SK-N-SH treated with all-trans-retinoic acid at 6 μM for 48 hours (cell line): ENCODE measurements at regions not wholly inside any gene's neighbourhood (a gene's known extent, or its start where the extent isn't known, plus 50 kb on each side); places are given as distances from the start of the nearest gene placed in this dataset.

ENCODE experiments used
- ATAC-seq: fragments of 200-7000 bp; cut with Tn5 transposase; 3 replicates; pipeline ENCODE4 v1.9.1; 2020; ENCODE audit warnings: mild to moderate bottlenecking, moderate library complexity
- ARNTL ChIP-seq: fragments of 450-650 bp; formaldehyde crosslinking; IDR thresholded peaks from 2 replicates; pipeline ENCODE4 v1.5.0; 2020; ENCODE audit warnings: low read depth, mild to moderate bottlenecking, moderate library complexity, borderline replicate concordance
- BACH2 ChIP-seq: fragments of 250-450 bp; sonication (Bioruptor Pico); IDR thresholded peaks from 2 replicates; pipeline ENCODE4 v1.9.0; 2021; ENCODE audit warnings: mild to moderate bottlenecking, borderline replicate concordance
- CREB5 ChIP-seq: fragments of 250-450 bp; sonication (Bioruptor Pico); IDR thresholded peaks from 2 replicates; pipeline ENCODE4 v1.5.1; 2020; ENCODE audit warnings: low read depth, mild to moderate bottlenecking, moderate library complexity
- CSDC2 ChIP-seq: fragments of 250-450 bp; sonication (Bioruptor Pico); IDR thresholded peaks from 2 replicates; pipeline ENCODE4 v1.5.0; 2020; ENCODE audit warnings: mild to moderate bottlenecking, moderate library complexity
- CSRNP3 ChIP-seq: fragments of 250-450 bp; sonication (Bioruptor Pico); IDR thresholded peaks from 2 replicates; pipeline ENCODE4 v1.5.1; 2021; ENCODE audit warnings: mild to moderate bottlenecking, moderate library complexity
- ESRRG ChIP-seq: fragments of 250-450 bp; sonication (Bioruptor Pico); IDR thresholded peaks from 2 replicates; pipeline ENCODE4 v1.6.1; 2021; ENCODE audit warnings: mild to moderate bottlenecking
- GLIS3 ChIP-seq: fragments of 250-450 bp; sonication (Bioruptor Pico); IDR thresholded peaks from 2 replicates; pipeline ENCODE4 v1.5.0; 2020; ENCODE audit warnings: mild to moderate bottlenecking, moderate library complexity
- ISL1 ChIP-seq: fragments of 250-450 bp; sonication (Bioruptor Pico); IDR thresholded peaks from 2 replicates; pipeline ENCODE4 v2.1.2; 2022; ENCODE audit warnings: mild to moderate bottlenecking, moderate library complexity
- PATZ1 ChIP-seq: fragments of 250-450 bp; sonication (Bioruptor Pico); IDR thresholded peaks from 2 replicates; pipeline ENCODE4 v1.8.0; 2020; ENCODE audit warnings: mild to moderate bottlenecking, moderate library complexity, borderline replicate concordance
- POU6F1 ChIP-seq: fragments of 250-450 bp; sonication (Bioruptor Pico); IDR thresholded peaks from 2 replicates; pipeline ENCODE4 v1.8.0; 2021; ENCODE audit warnings: low read depth, mild to moderate bottlenecking, moderate library complexity, borderline replicate concordance
- PPARA ChIP-seq: fragments of 250-450 bp; sonication (Bioruptor Pico); IDR thresholded peaks from 2 replicates; pipeline ENCODE4 v1.5.0; 2020; ENCODE audit warnings: mild to moderate bottlenecking, borderline replicate concordance
- RARB ChIP-seq: fragments of 250-450 bp; sonication (Bioruptor Pico); IDR thresholded peaks from 2 replicates; pipeline ENCODE4 v1.8.0; 2021; ENCODE audit warnings: mild to moderate bottlenecking, moderate library complexity
- SNAI2 ChIP-seq: fragments of 250-450 bp; sonication (Bioruptor Pico); IDR thresholded peaks from 2 replicates; pipeline ENCODE4 v1.5.0; 2020; ENCODE audit warnings: mild to moderate bottlenecking, moderate library complexity
- TCF4 ChIP-seq: fragments of 250-450 bp; sonication (Bioruptor Pico); IDR thresholded peaks from 2 replicates; pipeline ENCODE4 v1.8.0; 2021; ENCODE audit warnings: mild to moderate bottlenecking, moderate library complexity, borderline replicate concordance
- TOX ChIP-seq: fragments of 250-450 bp; sonication (Bioruptor Pico); IDR thresholded peaks from 2 replicates; pipeline ENCODE4 v1.8.0; 2021; ENCODE audit warnings: mild to moderate bottlenecking, moderate library complexity, borderline replicate concordance
- ZC3H10 ChIP-seq: fragments of 250-450 bp; sonication (Bioruptor Pico); IDR thresholded peaks from 2 replicates; pipeline ENCODE4 v1.5.1; 2021; ENCODE audit warnings: mild to moderate bottlenecking, moderate library complexity
- ZFP3 ChIP-seq: fragments of 250-450 bp; sonication (Bioruptor Pico); IDR thresholded peaks from 2 replicates; pipeline ENCODE4 v1.5.0; 2020; ENCODE audit warnings: mild to moderate bottlenecking, moderate library complexity
- ZFP30 ChIP-seq: fragments of 450-650 bp; formaldehyde crosslinking; IDR thresholded peaks from 2 replicates; pipeline ENCODE4 v1.5.0; 2022; ENCODE audit warnings: mild to moderate bottlenecking, moderate library complexity
- ZNF565 ChIP-seq: fragments of 450-650 bp; formaldehyde crosslinking; conservative IDR thresholded peaks from 2 replicates; pipeline ENCODE4 v1.5.0; 2020; ENCODE audit warnings: low read depth, mild to moderate bottlenecking, moderate library complexity
- ZNF8 ChIP-seq: fragments of 450-650 bp; formaldehyde crosslinking; IDR thresholded peaks from 2 replicates; pipeline ENCODE4 v1.5.0; 2020; ENCODE audit warnings: mild to moderate bottlenecking, moderate library complexity

GRCh38 chr5:127228540-127229184 lies 61.9 kb upstream of the MEGF10 start:
- TF ChIP-seq CREB5 (no peak), CSDC2 (CRISPR knock-in tag) (no peak), RARB (CRISPR knock-in tag) (no peak), ZFP30 (CRISPR knock-in tag) (no peak), ZFP3 (no peak), ZC3H10 (CRISPR knock-in tag) (no peak), SNAI2 (no peak), TOX (CRISPR knock-in tag) (no peak), GLIS3 (CRISPR knock-in tag) (no peak), ESRRG (CRISPR knock-in tag) (no peak), PATZ1 (CRISPR knock-in tag) (no peak), PPARA (CRISPR knock-in tag) (no peak), POU6F1 (CRISPR knock-in tag) (no peak), ZNF8 (CRISPR knock-in tag) (no peak), TCF4 (CRISPR knock-in tag) (no peak)
- no peak; the same call in 1 of the 3 replicates for ATAC-seq

GRCh38 chr5:127229185-127229889 lies 61.3 kb upstream of the MEGF10 start:
- ATAC-seq, result peak; percentile 87
- no peak for TF ChIP-seq CSRNP3 (CRISPR knock-in tag)
- TF ChIP-seq PATZ1 (CRISPR knock-in tag), result peak; percentile 38; the same call in 1 of the 2 replicates
- TF ChIP-seq, all 23 proteins: peak for 1

- TF ChIP-seq GLIS3 (CRISPR knock-in tag) (no peak), CSRNP3 (CRISPR knock-in tag) (no peak), CSDC2 (CRISPR knock-in tag) (no peak), ZNF8 (CRISPR knock-in tag) (no peak), CREB5 (no peak), PATZ1 (CRISPR knock-in tag) (no peak), ISL1 (CRISPR knock-in tag) (no peak), ZNF565 (CRISPR knock-in tag) (no peak), BACH2 (no peak), PPARA (CRISPR knock-in tag) (no peak), ZC3H10 (CRISPR knock-in tag) (no peak), RARB (CRISPR knock-in tag) (no peak), SNAI2 (no peak), ARNTL (CRISPR knock-in tag) (no peak), TCF4 (CRISPR knock-in tag) (no peak), ESRRG (CRISPR knock-in tag) (no peak), ZFP3 (no peak)
- TF ChIP-seq, all 23 proteins: peak for 0
- ATAC-seq, result no peak
Observed at GRCh38 chr5:127231118-127231517, 59.5 kb upstream of the MEGF10 start.
